VCaP (cell line): ENCODE measurements at regions not wholly inside any gene's neighbourhood (a gene's known extent, or its start where the extent isn't known, plus 50 kb on each side); places are given as distances from the start of the nearest gene placed in this dataset.

Source experiments
- H3K27ac ChIP-seq: fragments of 450-650 bp; 2 replicates; pipeline ENCODE4 v1.5.1; 2017
- CTCF ChIP-seq: fragments of 450-650 bp; conservative IDR thresholded peaks from 2 replicates; pipeline ENCODE4 v1.5.1; 2017; ENCODE audit warnings: mild to moderate bottlenecking, moderate library complexity

GRCh38 chr5:11958321-11958720 is 54.1 kb upstream of the CTNND2 start:
- TF ChIP-seq CTCF = no peak
- no peak overlapping the region for H3K27ac ChIP-seq

GRCh38 chr5:11955331-11955730 is 51.1 kb upstream of the CTNND2 start:
- H3K27ac ChIP-seq = no peak overlapping the region
- TF ChIP-seq CTCF = no peak
